Thymus (tissue), 11 donors: ENCODE measurements at regions not wholly inside any gene's neighbourhood (a gene's known extent, or its start where the extent isn't known, plus 50 kb on each side); places are given as distances from the start of the nearest gene placed in this dataset.

Experiments used
- DNase-seq, 9 donors: peaks; one replicate each; pipeline ENCODE4 v3.0.0-alpha.2; 2013; ENCODE audit warnings: low spot score in 9 of 9, low read depth in 6 of 9, missing footprints in 1 of 9
- H3K27ac ChIP-seq, 2 donors: one replicate each; pipeline ENCODE4 v1.5.1; 2013; ENCODE audit warnings: control low read depth in 1 of 2, low read depth in 1 of 2, low read length in 1 of 2, mild to moderate bottlenecking in 1 of 2, moderate library complexity in 1 of 2
- H3K27me3 ChIP-seq, 2 donors: one replicate each; pipeline ENCODE4 v1.5.1; 2013; ENCODE audit warnings: low read length in 1 of 2; ENCODE audit not compliant: control insufficient read depth in 2 of 2, insufficient read depth in 1 of 2
- H3K36me3 ChIP-seq, 2 donors: one replicate each; pipeline ENCODE4 v1.5.1; 2013; ENCODE audit warnings: low read length in 1 of 2, mild to moderate bottlenecking in 1 of 2, moderate library complexity in 1 of 2; ENCODE audit not compliant: control insufficient read depth in 2 of 2, insufficient read depth in 2 of 2
- H3K4me1 ChIP-seq, 2 donors: one replicate each; pipeline ENCODE4 v1.5.1; 2013; ENCODE audit warnings: low read length in 2 of 2; ENCODE audit not compliant: control insufficient read depth in 2 of 2, insufficient read depth in 2 of 2
- H3K4me3 ChIP-seq, 2 donors: one replicate each; pipeline ENCODE4 v1.5.1; 2013; ENCODE audit warnings: low read length in 2 of 2, control low read depth in 1 of 2, mild to moderate bottlenecking in 1 of 2
- H3K9me3 ChIP-seq, 2 donors: one replicate each; pipeline ENCODE4 v1.5.1; 2013; ENCODE audit warnings: low read length in 1 of 2, mild to moderate bottlenecking in 1 of 2; ENCODE audit not compliant: control insufficient read depth in 2 of 2, insufficient read depth in 1 of 2
- WGBS: extraction: QIAGEN DNeasy Blood & Tissue Kit; methylation state at CpG from one replicate; pipeline ENCODE4 v1.1.7; 2013; 5-methylcytosine and 5-hydroxymethylcytosine counted together
- donor health status: healthy.

DNA sequence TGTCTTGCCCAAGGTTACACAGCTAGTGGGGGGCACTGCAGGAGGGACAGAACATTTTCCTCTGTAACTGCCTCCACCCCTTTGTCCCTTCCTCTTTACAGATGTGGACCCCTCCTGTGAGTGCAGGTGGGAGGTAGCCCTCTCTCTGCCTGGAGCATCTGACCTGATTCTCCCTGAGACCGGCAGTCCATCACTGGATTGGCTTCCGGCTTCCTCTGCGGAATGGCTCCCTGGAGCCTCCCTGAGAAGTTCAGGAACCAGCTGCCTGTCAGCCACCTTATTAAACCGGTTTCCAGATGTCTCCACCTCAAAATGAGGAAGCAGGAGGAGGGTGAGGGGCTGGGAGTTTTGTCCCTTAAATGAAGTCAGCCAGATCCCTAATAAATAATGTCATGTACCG, 67.3 kb upstream of the TNP1 start:
- no peaks in the 10 kb centered on the region for H3K27me3 ChIP-seq
- no peak for DNase-seq
- H3K9me3 ChIP-seq: no peaks in the 10 kb centered on the region
- H3K27ac ChIP-seq: no peak overlapping the region
- H3K4me3 ChIP-seq: no peak overlapping the region
- WGBS: 40% methylated on average over 5 of the region's 5 CpGs
- no peaks in the 10 kb centered on the region for H3K4me1 ChIP-seq
- H3K36me3 ChIP-seq: no peaks in the 10 kb centered on the region

DNA sequence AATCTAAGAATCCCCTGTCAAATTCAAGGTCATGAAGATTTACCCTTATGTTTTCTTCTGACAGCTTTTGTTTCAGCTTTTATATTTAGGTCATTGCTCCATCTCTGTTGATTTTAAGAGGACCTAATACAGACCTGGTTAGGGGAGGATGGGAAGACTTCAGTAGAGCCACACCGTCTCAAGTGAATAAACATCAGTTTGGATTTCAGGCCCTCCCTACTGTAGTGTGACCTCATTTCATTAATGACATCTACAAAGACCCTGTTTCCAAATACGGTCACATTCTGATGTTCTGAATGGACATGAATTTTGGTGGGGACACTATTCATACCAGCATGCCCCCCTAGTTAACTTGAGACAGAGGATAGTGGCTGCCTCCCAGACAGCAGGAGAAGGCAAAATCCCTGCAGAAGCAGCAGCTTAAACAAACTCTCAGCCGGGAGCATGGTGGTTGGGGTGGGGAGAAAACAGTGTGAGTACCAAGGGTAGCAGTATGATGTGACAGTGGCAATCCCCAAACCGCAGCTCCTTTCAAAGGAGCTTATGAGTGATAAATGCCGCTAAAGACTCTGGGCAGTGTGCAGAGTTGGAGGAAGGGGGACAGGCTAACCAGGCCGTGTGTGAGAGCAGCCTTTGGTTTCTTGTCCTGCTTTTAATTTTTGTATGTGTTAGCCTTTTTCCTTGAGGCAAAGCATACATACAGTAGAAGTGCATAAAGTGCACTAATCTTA, 65.9 kb upstream of the TNP1 start:
- Histone ChIP-seq H3K4me1 (no peaks in the 10 kb centered on the region), H3K27ac (no peak overlapping the region), H3K9me3 (no peaks in the 10 kb centered on the region), H3K36me3 (no peaks in the 10 kb centered on the region), H3K27me3 (no peaks in the 10 kb centered on the region), H3K4me3 (no peak overlapping the region)
- DNase-seq: no peak
- 95% methylated on average over 6 of the region's 6 CpGs for WGBS

DNA sequence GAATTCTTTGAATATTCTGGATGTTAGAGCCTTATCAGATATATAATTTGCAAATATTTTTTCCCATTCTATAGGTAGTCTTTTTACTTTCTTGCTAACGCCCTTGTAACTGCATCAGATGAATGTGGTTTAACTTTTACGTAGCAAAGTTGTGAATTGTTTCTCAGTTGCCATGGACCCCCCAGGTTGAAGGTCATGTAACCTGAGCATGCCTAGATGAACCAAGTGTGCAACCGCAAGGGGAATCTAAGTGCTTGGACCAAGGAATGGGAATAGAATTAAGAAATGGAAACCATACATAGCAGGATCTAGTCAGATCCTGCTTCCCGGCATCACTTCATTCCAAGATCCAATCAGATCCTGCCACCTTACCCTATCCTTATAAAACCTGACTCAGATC, 65.1 kb upstream of the TNP1 start:
- Histone ChIP-seq H3K4me3 (no peak overlapping the region), H3K27ac (no peak overlapping the region), H3K4me1 (no peaks in the 10 kb centered on the region), H3K9me3 (no peaks in the 10 kb centered on the region), H3K27me3 (no peaks in the 10 kb centered on the region), H3K36me3 (no peaks in the 10 kb centered on the region)
- no peak for DNase-seq
- 96% methylated on average over 4 of the region's 4 CpGs for WGBS

DNA sequence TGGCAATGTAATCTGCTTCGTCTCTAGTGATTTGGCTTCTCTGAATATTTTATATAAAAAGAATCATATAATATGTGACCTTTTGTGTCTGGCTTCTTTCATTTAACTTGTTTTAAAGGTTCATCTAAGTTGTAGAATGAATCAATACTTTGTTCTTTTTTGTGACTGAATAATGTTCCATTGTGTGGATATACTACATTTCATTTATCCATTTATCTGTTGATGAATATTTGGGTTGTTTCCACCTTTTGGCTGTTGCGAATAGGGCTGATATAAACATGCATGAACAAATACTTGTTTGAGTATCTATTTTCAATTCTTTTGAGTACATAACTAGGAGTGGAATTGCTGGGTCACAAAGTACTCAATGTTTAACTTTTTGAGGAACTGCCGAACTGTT, 63.8 kb upstream of the TNP1 start:
- no peaks in the 10 kb centered on the region for H3K4me1 ChIP-seq
- no peak overlapping the region for H3K4me3 ChIP-seq
- no peaks in the 10 kb centered on the region for H3K36me3 ChIP-seq
- no peaks in the 10 kb centered on the region for H3K27me3 ChIP-seq
- peaks cover 0 to 3% of the 10 kb centered on the region in 2 donors for H3K9me3 ChIP-seq
- WGBS: 97% methylated on average over 3 of the region's 3 CpGs
- H3K27ac ChIP-seq: no peak overlapping the region
- no peak for DNase-seq

DNA sequence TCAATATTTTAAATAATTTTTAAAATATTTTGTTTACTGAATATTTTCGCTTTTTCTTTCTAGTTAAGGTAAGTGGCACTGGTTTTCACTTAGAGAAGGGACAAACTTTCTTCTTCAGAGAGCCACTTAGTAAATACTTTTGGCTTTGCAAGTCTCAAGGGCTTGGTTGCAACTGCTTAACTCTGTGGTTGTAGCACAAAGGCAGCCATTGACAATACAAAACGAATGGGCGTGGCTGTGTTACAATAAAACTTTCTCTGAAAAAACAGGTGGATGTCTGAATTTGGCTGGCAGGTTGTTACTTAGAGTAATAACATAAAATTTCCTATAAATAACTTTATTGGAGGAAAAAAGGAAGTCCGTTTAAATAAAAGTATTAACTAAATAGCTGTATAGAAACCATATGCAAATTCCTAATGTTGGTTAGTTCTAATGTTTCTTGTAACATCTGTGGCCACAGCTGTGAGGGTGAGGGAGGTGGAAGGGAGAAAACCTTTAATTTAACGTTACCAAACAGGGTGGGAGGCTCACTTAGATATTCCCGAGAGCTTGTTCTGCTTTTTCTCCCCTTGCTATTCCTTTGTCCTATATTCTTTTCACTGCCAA, 62.4 kb upstream of the TNP1 start:
- peaks cover 0 to 3% of the 10 kb centered on the region in 2 donors for H3K9me3 ChIP-seq
- no peak overlapping the region for H3K4me3 ChIP-seq
- H3K36me3 ChIP-seq: no peaks in the 10 kb centered on the region
- H3K4me1 ChIP-seq: no peaks in the 10 kb centered on the region
- WGBS: 79% methylated on average over 6 of the region's 6 CpGs
- no peak for DNase-seq
- H3K27me3 ChIP-seq: no peaks in the 10 kb centered on the region
- no peak overlapping the region for H3K27ac ChIP-seq

DNA sequence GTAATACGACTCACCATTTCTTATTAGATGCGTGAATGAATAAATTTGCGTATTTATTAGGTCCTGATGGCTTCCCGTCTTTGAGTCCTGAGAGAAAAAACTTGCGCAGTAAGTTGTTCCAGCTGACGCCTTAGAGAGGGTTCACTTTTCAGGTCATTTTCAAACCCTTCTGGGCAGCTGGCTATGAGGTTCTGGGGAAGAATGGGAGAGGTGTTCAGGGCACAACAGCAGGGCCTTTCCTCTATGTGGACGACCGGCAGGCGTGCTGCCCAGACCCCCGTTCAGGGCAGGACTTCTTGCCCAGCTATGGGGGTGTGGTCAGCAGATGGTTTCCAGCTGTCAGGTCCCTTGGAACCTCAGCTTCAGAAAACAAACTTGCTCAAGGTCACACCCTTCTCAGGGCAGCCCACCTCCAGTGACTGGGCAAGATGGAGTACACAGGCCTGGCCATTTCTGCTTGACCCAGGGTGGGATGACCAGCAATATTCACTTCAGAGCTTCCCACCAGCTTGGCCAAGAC, 61.1 kb upstream of the TNP1 start:
- no peaks in the 10 kb centered on the region for H3K36me3 ChIP-seq
- no peak for DNase-seq
- 99% methylated on average over 10 of the region's 10 CpGs for WGBS
- peaks cover 0 to 3% of the 10 kb centered on the region in 2 donors for H3K9me3 ChIP-seq
- H3K4me3 ChIP-seq: no peak overlapping the region
- no peak overlapping the region for H3K27ac ChIP-seq
- H3K4me1 ChIP-seq: no peaks in the 10 kb centered on the region
- H3K27me3 ChIP-seq: no peaks in the 10 kb centered on the region

DNA sequence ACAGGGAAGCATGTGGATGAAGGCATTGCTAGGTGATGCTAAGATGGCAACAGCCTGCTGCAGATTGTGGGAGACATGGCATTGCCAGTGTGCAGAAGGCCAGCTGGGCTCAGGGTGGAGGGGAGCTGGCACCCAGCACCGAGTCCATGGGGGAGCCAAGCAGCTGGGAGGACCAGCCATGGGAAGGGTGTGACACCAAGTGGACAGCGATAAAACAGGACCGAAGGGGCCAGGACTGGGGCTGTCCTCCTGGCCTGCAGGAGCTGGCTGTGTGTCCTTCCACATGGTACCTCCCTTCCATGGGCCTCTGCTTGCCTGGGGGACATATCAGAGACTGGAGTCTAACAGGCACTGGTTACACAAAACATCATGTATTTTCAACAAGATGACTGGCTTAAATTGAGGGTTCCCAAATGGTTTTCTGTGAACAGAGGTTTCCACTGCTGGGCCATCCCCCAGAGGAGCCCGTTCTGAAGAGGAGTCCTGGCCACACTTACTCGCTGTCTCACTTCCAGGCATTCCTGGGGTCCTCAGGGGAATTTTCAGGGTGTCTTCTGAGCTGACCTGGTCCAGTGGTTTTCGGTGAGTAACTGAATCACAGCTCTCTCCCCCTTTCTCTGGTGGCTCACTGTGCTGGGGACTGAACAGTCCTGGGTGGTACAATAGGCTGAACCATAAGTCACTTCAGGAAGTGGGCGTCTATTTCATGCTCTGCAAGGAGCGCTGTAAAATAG, 60.4 kb upstream of the TNP1 start:
- no peaks in the 10 kb centered on the region for H3K4me1 ChIP-seq
- H3K27ac ChIP-seq: no peak overlapping the region
- H3K27me3 ChIP-seq: no peaks in the 10 kb centered on the region
- H3K9me3 ChIP-seq: peaks cover 0 to 3% of the 10 kb centered on the region in 2 donors
- no peaks in the 10 kb centered on the region for H3K36me3 ChIP-seq
- no peak for DNase-seq
- 95% methylated on average over 8 of the region's 8 CpGs for WGBS
- H3K4me3 ChIP-seq: no peak overlapping the region

DNA sequence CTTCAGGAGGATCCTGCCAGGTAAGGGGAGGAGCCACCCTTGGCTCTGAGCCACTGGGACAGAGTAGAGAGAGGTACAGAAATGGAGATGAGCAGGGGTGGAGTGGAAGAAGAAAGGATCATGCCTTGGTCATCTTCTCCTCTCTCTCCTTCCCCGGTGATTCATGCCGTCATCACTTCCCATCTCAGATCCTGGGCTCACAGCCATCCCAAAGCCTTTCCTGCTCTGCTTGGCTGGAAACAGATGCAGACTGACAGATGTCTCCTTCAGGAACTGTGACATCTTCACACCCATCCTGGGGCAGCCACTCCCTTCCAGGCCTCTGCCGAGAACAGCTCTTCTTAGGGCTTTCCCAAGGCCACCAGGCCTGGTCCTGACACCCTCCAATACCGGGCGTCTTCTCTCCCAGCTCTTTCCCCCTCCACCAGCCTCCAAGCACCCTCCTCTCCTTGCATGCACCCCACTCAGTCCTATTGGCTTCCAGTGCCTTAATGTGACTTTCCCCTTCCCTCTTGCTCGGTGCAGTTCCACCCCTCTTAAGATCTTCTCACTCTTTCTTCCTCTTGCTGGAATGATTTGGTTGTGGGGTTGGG, 58.3 kb upstream of the TNP1 start:
- Histone ChIP-seq H3K4me3 (no peak overlapping the region), H3K9me3 (peaks cover 0 to 3% of the 10 kb centered on the region in 2 donors), H3K27ac (no peak overlapping the region), H3K36me3 (no peaks in the 10 kb centered on the region), H3K27me3 (no peaks in the 10 kb centered on the region), H3K4me1 (no peaks in the 10 kb centered on the region)
- WGBS: 96% methylated on average over 6 of the region's 6 CpGs
- no peak for DNase-seq
